ACHN (cell line): ENCODE measurements at regions not wholly inside any gene's neighbourhood (a gene's known extent, or its start where the extent isn't known, plus 50 kb on each side); places are given as distances from the start of the nearest gene placed in this dataset.
"Not testable (repeated sequence)": the region's sequence is repeated elsewhere in the genome, so short reads cannot be mapped to it uniquely, and the experiment has no call there.

Experiments used
- DNase-seq: peaks from one replicate; pipeline ENCODE4 v3.0.0-alpha.2; 2015
- in situ Hi-C: cut with HindIII; loops from 2 replicates; pipeline ENCODE4 v1.10.0; 2017; ENCODE audit warnings: low sequenced_read_pairs, low pct_ligation_motif_present, low pct_unique_long_range_greater_than_20kb

DNA sequence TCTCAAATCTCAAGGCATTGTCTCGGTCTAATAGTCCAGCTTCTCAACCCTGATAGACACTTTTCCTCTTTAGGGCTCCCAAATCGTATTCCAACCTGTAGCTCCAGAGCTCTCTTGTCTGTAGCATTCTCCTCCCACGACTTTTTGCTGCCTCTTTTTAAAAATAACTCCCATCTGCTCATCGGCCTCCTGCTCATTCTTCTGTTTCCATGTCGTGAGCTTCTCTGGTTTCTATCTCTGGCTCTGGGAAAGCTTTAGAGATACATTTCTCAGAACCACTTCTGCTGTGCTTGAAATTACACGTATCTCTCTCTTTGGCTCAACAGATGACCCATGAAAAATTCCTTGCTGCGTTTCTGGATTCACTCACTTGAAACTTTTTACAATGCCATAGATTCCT, 609.6 kb upstream of the C16orf82 start:
- in situ Hi-C loops = no loop called here

GRCh38 chr16:26457882-26458281, 608.8 kb upstream of the C16orf82 start:
- in situ Hi-C loops = no loop called here

More for the DNA sequence above, 609.6 kb upstream of the C16orf82 start:
- no peak for DNase-seq

DNA sequence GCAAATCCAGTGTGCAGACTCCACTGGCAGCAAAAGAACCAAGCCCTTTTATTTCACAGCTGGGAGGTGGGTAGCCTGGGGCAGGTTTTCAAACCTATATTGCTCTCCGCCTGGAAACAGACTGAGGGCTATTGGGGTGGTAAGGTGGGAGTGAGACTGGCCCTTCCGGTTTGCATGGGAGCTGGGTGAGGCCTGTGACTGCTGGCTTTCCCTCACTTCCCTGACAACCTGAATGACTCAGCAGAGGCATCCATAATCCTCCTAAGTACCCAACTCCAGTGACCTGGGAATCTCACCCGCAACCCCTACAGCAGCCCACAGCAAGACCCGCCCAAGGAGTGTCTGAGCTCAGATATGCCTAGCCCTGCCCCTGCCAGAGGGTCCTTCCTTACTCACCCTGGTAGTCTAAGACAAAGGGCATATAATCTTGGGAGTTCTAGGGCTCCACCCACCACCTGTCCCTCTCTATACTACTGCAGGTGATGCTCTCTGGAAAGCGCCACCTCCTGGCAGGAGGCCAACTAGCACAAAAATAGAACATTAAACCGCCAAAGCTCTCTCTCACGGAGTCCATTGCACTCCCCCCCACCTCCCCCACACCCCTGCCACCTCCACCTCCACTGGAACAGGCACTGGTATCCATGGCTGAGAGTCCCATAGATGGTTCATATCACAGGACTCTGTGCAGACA, 602.0 kb upstream of the C16orf82 start:
- DNase-seq = no peak
- in situ Hi-C loops = no loop called here

More at GRCh38 chr16:26457882-26458281, 608.8 kb upstream of the C16orf82 start:
- no peak for DNase-seq

GRCh38 chr16:26474405-26474804, 592.3 kb upstream of the C16orf82 start:
- in situ Hi-C loops, DNase-seq: not testable (repeated sequence)

GRCh38 chr16:26475596-26475995, 591.1 kb upstream of the C16orf82 start:
- in situ Hi-C loops = no loop called here
- DNase-seq = no peak

- in situ Hi-C loops = no loop called here
- no peak for DNase-seq
These were observed 575.5 kb upstream of the C16orf82 start for GRCh38 chr16:26491101-26491670.

GRCh38 chr16:26491962-26492361, 574.8 kb upstream of the C16orf82 start:
- DNase-seq = no peak
- in situ Hi-C loops = no loop called here

DNA sequence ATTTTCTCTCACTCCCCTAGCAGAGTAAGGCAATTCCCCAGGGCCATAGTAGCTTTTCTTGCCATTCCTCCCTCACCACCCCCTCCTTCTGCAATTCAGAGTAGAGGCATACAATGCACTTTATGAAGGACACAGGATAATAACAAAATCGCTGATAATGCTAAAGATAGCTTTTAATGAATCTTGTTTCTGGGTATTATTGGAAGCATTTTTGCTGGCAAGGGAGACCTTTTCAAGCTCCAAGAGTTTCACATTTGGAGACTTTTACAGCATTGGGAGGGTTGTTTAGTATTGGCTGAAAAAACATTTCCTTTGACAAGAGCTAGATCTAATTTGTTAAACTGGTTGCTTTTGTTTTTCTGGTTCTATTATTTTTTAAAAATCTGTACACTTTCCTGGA, 573.0 kb upstream of the C16orf82 start:
- in situ Hi-C loops = no loop called here
- no peak for DNase-seq

GRCh38 chr16:26497896-26498295, 568.8 kb upstream of the C16orf82 start:
- in situ Hi-C loops = no loop called here
- no peak for DNase-seq

DNA sequence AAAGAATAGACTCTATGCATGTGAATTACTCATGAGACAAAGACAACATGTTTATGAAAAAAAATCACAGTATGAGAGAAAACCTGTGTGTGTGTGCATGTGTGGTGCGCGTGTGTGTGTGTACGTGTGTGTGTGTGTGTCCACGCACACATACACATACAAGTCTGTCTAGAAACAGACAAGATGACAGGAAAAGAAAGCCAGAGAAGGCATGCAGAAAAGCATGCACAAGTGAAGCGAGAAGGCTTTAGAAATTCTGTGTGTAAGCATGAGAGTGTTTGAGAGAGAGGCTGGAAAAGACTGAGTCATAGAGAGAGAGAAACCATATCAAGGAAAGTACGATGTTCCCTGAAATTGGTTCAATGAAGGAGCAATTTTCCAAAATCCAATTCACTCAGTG, 566.4 kb upstream of the C16orf82 start:
- in situ Hi-C loops = no loop called here
- no peak for DNase-seq

DNA sequence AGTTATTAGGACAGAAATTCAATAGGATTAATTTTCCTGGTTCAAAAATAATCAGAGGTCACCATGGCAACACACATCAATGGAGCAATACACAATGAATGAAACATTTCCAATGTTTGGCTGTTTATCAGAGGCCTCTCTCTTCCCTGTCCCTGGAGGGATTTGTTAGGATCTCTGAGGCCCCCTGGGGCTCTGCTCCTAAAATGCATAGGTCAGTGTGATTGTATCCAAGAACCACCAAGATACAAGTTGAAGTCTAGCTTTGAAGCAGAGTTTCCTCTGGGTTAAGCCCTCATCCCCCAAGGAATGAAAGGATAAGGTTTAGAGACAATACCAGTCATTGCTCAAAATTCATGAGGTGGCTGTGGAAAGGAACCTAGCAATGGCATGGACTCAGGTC, 561.2 kb upstream of the C16orf82 start:
- no peak for DNase-seq
- in situ Hi-C loops = no loop called here

DNA sequence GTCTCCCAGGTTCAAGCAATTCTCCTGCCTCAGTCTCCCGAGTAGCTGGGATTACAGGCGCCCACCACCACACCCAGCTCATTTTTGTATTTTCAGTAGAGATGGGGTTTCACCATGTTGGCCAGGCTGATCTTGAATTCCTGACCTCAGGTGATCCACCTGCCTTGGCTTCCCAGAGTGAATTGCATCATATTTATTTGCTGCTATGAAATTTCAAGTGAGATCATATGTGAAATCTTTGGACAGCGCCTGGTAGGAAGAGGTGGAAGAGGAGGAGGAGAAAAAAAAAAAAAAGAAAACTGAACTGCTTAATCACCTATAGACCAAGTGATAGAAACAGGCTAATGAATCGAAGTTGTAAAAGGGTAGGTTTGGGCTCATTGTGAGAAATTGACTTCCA, 557.8 kb upstream of the C16orf82 start:
- DNase-seq, in situ Hi-C loops: not testable (repeated sequence)

DNA sequence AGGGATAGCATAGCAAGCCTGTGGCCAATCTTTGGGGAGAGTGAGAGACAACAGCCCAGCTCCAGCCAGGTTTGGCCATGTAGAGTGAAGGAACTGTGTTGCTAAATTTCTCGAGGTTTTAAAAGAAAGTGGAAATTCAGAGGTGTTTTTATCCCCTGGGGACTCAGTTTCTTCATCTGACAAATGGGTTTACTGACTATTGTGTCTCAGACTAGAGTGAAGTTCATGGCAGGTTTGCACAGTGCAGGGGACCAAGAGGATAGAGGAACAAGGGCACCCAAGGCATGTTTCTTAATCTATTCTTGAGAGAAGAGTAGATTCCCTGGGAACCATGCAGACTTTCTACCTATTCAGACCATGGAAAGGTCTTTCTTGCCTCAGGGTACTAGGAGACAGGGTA, 555.8 kb upstream of the C16orf82 start:
- DNase-seq = no peak
- in situ Hi-C loops = no loop called here

DNA sequence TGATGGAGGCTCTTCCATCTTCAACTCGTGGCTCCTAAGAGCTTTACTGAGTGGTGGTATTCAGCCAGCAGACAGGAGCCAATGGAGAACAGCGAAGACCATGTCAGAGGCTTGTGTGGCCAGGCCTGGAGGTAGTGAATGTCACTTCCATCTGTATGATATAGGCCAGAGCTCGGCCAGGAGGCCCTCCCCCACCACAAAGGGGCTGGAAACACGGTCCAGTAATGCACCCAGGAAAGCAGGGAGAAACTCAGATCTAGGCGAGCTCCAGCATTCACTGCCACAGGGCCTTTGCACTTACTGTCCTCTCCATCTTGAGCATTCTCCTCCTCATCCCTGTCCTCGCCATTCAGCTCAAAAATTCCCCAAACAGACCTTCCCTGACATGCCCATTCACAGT, 555.3 kb upstream of the C16orf82 start:
- no peak for DNase-seq
- in situ Hi-C loops = no loop called here

DNA sequence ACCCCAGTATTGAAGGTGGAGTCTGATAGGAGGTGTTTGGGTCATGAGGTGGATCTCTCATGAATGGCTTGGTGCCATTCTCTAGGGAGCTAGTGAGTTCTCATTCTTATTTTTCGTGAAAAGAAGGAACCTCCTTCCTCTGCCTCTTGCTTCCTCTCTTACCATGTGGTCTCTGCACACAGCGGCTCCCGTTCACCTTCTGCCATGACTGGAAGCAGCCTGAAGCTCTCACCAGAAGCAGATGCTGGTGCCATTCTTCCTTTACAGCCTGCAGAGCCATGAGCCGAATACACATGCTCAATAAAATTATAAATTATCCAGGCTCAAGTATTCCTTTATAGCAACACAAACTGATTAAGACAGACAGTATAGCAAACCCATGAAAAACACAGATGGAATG, 545.1 kb upstream of the C16orf82 start:
- DNase-seq = no peak
- in situ Hi-C loops = no loop called here

DNA sequence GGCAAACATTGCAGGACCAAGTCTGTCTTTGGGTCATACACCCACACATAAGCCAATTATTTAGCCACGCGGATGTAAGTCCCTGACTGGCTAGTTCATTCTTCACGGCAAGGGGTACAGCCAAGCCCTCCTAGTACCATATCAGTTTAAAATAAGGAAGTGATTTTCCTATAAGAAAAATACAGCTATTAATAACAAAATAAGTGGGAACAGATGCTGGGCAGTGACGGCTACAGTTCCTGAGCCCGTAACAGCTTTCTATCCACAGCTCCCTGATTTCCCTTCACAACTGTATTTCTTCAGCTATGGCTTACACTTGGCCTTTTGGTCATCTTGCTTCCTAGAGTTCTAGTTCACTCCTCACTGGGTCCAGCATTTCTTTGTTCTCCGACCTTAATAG, 542.4 kb upstream of the C16orf82 start:
- DNase-seq = no peak
- in situ Hi-C loops = no loop called here

- DNase-seq = no peak
- in situ Hi-C loops = no loop called here
These were observed 541.9 kb upstream of the C16orf82 start for GRCh38 chr16:26524846-26525245.

DNA sequence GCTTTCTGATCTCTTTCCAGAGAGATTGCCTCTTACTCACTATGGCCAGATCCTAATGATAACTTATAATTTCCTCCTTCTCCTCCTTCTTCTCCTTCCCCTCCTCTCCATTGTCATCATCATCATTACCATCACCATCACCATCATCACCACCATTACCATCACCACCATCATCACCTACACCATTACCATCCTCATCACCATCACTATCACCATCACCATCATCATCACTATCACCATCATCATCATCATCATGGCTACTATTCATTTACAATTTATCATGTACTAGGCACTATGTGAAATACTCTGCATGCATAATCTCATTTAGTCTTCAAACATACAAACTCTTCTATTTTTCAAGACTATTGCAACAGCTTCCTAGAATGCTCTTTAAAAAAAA, 540.9 kb upstream of the C16orf82 start:
- DNase-seq = no peak
- in situ Hi-C loops = no loop called here

DNA sequence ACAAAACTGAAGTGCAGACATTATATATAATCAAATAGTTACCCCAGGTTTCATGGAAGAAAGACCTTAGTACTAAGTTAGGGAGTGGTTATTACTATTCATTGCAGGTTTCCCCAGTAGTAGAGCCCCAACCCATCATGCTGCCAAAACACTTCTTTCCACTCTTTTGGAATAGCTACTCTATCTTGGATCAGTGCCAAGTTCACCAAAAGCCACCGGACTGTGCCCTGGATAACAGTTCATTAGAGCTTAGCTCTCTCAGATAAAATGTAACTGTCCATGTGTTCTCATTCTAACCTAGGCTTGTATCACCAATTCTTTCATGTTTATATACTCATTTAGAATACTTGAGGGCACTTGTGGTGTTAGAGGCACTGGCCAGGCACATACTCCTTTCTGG, 540.1 kb upstream of the C16orf82 start:
- in situ Hi-C loops = no loop called here
- DNase-seq = no peak

- in situ Hi-C loops = no loop called here
- DNase-seq = no peak
These were observed 536.0 kb upstream of the C16orf82 start for GRCh38 chr16:26530584-26531289.
